ENCODE measurements at regions not wholly inside any gene's neighbourhood (a gene's known extent, or its start where the extent isn't known, plus 50 kb on each side); places are given as distances from the start of the nearest gene placed in this dataset.

DNA sequence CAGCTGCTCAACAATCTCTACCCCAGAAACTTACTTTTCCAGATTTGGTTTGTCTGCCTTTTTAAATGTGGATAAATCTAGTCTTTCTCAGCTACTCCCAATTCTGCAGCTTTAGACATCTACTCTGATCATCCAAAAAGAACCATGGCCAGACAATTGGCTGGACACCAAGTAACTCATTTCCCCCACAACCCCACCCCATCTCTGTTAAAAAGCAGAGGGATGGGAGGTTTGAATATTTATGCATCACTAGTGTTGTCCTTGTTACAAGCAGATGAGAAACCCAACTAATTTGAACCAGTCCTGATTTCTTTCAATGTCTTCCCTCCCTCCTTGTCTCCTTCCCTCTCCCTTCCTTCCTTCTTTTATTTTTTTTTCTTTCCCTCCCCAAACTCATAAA, 391.9 kb downstream of the GALC start (continued):
- TF ChIP-seq, protein P1, sequence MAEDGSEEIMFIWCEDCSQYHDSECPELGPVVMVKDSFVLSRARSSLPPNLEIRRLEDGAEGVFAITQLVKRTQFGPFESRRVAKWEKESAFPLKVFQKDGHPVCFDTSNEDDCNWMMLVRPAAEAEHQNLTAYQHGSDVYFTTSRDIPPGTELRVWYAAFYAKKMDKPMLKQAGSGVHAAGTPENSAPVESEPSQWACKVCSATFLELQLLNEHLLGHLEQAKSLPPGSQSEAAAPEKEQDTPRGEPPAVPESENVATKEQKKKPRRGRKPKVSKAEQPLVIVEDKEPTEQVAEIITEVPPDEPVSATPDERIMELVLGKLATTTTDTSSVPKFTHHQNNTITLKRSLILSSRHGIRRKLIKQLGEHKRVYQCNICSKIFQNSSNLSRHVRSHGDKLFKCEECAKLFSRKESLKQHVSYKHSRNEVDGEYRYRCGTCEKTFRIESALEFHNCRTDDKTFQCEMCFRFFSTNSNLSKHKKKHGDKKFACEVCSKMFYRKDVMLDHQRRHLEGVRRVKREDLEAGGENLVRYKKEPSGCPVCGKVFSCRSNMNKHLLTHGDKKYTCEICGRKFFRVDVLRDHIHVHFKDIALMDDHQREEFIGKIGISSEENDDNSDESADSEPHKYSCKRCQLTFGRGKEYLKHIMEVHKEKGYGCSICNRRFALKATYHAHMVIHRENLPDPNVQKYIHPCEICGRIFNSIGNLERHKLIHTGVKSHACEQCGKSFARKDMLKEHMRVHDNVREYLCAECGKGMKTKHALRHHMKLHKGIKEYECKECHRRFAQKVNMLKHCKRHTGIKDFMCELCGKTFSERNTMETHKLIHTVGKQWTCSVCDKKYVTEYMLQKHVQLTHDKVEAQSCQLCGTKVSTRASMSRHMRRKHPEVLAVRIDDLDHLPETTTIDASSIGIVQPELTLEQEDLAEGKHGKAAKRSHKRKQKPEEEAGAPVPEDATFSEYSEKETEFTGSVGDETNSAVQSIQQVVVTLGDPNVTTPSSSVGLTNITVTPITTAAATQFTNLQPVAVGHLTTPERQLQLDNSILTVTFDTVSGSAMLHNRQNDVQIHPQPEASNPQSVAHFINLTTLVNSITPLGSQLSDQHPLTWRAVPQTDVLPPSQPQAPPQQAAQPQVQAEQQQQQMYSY (CRISPR knock-in tag; IDR thresholded peaks at IDR 0.05) = no peak
- TF ChIP-seq KDM5B (CRISPR knock-in tag; IDR thresholded peaks at IDR 0.05; ENCODE audit: borderline replicate concordance) (no peak), FOXK2 (IDR thresholded peaks at IDR 0.05) (no peak)
- TF ChIP-seq, protein P2, sequence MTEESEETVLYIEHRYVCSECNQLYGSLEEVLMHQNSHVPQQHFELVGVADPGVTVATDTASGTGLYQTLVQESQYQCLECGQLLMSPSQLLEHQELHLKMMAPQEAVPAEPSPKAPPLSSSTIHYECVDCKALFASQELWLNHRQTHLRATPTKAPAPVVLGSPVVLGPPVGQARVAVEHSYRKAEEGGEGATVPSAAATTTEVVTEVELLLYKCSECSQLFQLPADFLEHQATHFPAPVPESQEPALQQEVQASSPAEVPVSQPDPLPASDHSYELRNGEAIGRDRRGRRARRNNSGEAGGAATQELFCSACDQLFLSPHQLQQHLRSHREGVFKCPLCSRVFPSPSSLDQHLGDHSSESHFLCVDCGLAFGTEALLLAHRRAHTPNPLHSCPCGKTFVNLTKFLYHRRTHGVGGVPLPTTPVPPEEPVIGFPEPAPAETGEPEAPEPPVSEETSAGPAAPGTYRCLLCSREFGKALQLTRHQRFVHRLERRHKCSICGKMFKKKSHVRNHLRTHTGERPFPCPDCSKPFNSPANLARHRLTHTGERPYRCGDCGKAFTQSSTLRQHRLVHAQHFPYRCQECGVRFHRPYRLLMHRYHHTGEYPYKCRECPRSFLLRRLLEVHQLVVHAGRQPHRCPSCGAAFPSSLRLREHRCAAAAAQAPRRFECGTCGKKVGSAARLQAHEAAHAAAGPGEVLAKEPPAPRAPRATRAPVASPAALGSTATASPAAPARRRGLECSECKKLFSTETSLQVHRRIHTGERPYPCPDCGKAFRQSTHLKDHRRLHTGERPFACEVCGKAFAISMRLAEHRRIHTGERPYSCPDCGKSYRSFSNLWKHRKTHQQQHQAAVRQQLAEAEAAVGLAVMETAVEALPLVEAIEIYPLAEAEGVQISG (CRISPR knock-in tag; IDR thresholded peaks at IDR 0.05) = no peak
- TF ChIP-seq, protein P3, sequence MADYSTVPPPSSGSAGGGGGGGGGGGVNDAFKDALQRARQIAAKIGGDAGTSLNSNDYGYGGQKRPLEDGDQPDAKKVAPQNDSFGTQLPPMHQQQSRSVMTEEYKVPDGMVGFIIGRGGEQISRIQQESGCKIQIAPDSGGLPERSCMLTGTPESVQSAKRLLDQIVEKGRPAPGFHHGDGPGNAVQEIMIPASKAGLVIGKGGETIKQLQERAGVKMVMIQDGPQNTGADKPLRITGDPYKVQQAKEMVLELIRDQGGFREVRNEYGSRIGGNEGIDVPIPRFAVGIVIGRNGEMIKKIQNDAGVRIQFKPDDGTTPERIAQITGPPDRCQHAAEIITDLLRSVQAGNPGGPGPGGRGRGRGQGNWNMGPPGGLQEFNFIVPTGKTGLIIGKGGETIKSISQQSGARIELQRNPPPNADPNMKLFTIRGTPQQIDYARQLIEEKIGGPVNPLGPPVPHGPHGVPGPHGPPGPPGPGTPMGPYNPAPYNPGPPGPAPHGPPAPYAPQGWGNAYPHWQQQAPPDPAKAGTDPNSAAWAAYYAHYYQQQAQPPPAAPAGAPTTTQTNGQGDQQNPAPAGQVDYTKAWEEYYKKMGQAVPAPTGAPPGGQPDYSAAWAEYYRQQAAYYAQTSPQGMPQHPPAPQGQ (CRISPR knock-in tag; IDR thresholded peaks at IDR 0.05; ENCODE audit: borderline replicate concordance) = no peak
